GM23338 (cell line): ENCODE measurements at regions not wholly inside any gene's neighbourhood (a gene's known extent, or its start where the extent isn't known, plus 50 kb on each side); places are given as distances from the start of the nearest gene placed in this dataset.

Experiments used
- ATAC-seq: fragments of 200-7000 bp; cut with Tn5 transposase; 3 replicates; pipeline ENCODE4 v1.9.1; 2020
- DNase-seq: peaks from one replicate; pipeline ENCODE4 v3.0.0-alpha.2; 2015; ENCODE audit warnings: low spot score
- H2AFZ ChIP-seq: fragments of 200-600 bp; sonication (generic); 2 replicates; pipeline ENCODE4 v1.8.0; 2016; ENCODE audit warnings: antibody characterized with exemption, mild to moderate bottlenecking, moderate library complexity
- H3F3A ChIP-seq: fragments of 200-600 bp; sonication (generic); replicated peaks from 2 replicates; pipeline ENCODE4 v1.8.0; 2017; ENCODE audit warnings: antibody characterized with exemption, mixed run types, low read depth
- H3K27ac ChIP-seq: fragments of 200-600 bp; sonication (generic); 2 replicates; pipeline ENCODE4 v1.6.1; 2016; ENCODE audit warnings: low read depth
- H3K27me3 ChIP-seq: fragments of 200-600 bp; sonication (generic); 2 replicates; pipeline ENCODE4 v1.8.0; 2016; ENCODE audit warnings: mild to moderate bottlenecking, mixed run types, moderate library complexity; ENCODE audit not compliant: insufficient read depth
- H3K36me3 ChIP-seq: fragments of 200-600 bp; sonication (generic); 2 replicates; pipeline ENCODE4 v1.8.0; 2016; ENCODE audit warnings: mild to moderate bottlenecking; ENCODE audit not compliant: insufficient read depth
- H3K4me1 ChIP-seq: fragments of 200-600 bp; sonication (generic); 2 replicates; pipeline ENCODE4 v1.8.0; 2016; ENCODE audit warnings: mild to moderate bottlenecking, moderate library complexity; ENCODE audit not compliant: insufficient read depth
- H3K4me2 ChIP-seq: fragments of 200-600 bp; sonication (generic); 2 replicates; pipeline ENCODE4 v1.7.1; 2017; ENCODE audit warnings: mixed run types
- H3K4me3 ChIP-seq: fragments of 200-600 bp; sonication (generic); 2 replicates; pipeline ENCODE4 v1.6.1; 2016; ENCODE audit warnings: mixed run types
- H3K79me2 ChIP-seq: fragments of 200-600 bp; sonication (generic); replicated peaks from 2 replicates; pipeline ENCODE4 v1.8.0; 2017; ENCODE audit warnings: mild to moderate bottlenecking; ENCODE audit not compliant: insufficient read depth
- H3K9me2 ChIP-seq: fragments of 200-600 bp; sonication (generic); 2 replicates; pipeline ENCODE4 v1.8.0; 2017; ENCODE audit not compliant: insufficient read depth
- H4K20me1 ChIP-seq: fragments of 200-600 bp; sonication (generic); replicated peaks from 2 replicates; pipeline ENCODE4 v1.8.0; 2017; ENCODE audit warnings: mild to moderate bottlenecking; ENCODE audit not compliant: insufficient read depth
- H3K27ac Mint-ChIP-seq: 2 replicates; pipeline ENCODE4 v1.8.0; 2020; ENCODE audit warnings: inconsistent platforms, mild to moderate bottlenecking, moderate library complexity, mixed read lengths
- H3K27me3 Mint-ChIP-seq: 3 replicates; pipeline ENCODE4 v1.8.0; 2022; ENCODE audit warnings: low read depth, mild to moderate bottlenecking, moderate library complexity, mixed read lengths, inconsistent platforms; ENCODE audit not compliant: insufficient read depth, poor library complexity
- H3K36me3 Mint-ChIP-seq: 3 replicates; pipeline ENCODE4 v1.8.0; 2021; ENCODE audit warnings: low read depth, mild to moderate bottlenecking, inconsistent platforms, moderate library complexity, mixed read lengths
- H3K4me1 Mint-ChIP-seq: 3 replicates; pipeline ENCODE4 v1.8.0; 2020; ENCODE audit warnings: mild to moderate bottlenecking, inconsistent platforms, mixed read lengths
- H3K4me3 Mint-ChIP-seq: 3 replicates; pipeline ENCODE4 v1.8.0; 2021; ENCODE audit warnings: moderate library complexity, mild to moderate bottlenecking, inconsistent platforms, mixed read lengths
- H3K9me3 Mint-ChIP-seq: 3 replicates; pipeline ENCODE4 v1.8.0; 2020; ENCODE audit warnings: moderate library complexity, mild to moderate bottlenecking, inconsistent platforms, mixed read lengths
- CREB1 ChIP-seq: fragments of 250-450 bp; sonication (Bioruptor Pico); IDR thresholded peaks from 2 replicates; pipeline ENCODE4 v1.5.0; 2020; ENCODE audit warnings: low read depth, mild to moderate bottlenecking, moderate library complexity
- CTCF ChIP-seq, 2 experiments: fragments of 200-600 bp in 1 of 2; sonication (generic) in 1 of 2; conservative IDR thresholded peaks; 2 replicates each; pipeline versions ENCODE4 v1.5.1 to v1.6.1; 2016 to 2017; ENCODE audit warnings: antibody characterized with exemption in 2 of 2, low read depth in 2 of 2, mild to moderate bottlenecking in 2 of 2, moderate library complexity in 1 of 2
- EZH2 ChIP-seq: fragments of 200-600 bp; sonication (generic); IDR thresholded peaks from one replicate; pipeline ENCODE4 v1.8.0; 2017; ENCODE audit warnings: antibody characterized with exemption, mild to moderate bottlenecking, low read depth; ENCODE audit not compliant: unreplicated experiment
- EZH2phosphoT487 ChIP-seq: fragments of 200-600 bp; sonication (generic); IDR thresholded peaks from one replicate; pipeline ENCODE4 v1.8.1; 2018; ENCODE audit warnings: antibody characterized with exemption; ENCODE audit not compliant: unreplicated experiment
- JUNB ChIP-seq: IDR thresholded peaks from one replicate; pipeline ENCODE4 v1.6.1; 2016; ENCODE audit warnings: antibody characterized with exemption; ENCODE audit not compliant: unreplicated experiment
- NANOG ChIP-seq: IDR thresholded peaks from 2 replicates; pipeline ENCODE4 v1.6.1; 2016; ENCODE audit warnings: antibody characterized with exemption, borderline replicate concordance
- POLR2AphosphoS5 ChIP-seq: IDR thresholded peaks from 2 replicates; pipeline ENCODE4 v1.6.1; 2016; ENCODE audit warnings: antibody characterized with exemption, low read depth
- STAT1 ChIP-seq: IDR thresholded peaks from one replicate; pipeline ENCODE4 v1.6.1; 2016; ENCODE audit warnings: antibody characterized with exemption; ENCODE audit not compliant: unreplicated experiment
- ZNF114 ChIP-seq: fragments of 250-450 bp; sonication (Bioruptor Pico); IDR thresholded peaks from 2 replicates; pipeline ENCODE4 v1.5.0; 2020; ENCODE audit warnings: mild to moderate bottlenecking, moderate library complexity
- ZNF331 ChIP-seq: fragments of 250-450 bp; sonication (Bioruptor Pico); IDR thresholded peaks from 2 replicates; pipeline ENCODE4 v1.5.0; 2020; ENCODE audit warnings: low read depth, mild to moderate bottlenecking, moderate library complexity
- ZNF462 ChIP-seq: fragments of 250-450 bp; sonication (Bioruptor Pico); IDR thresholded peaks from 2 replicates; pipeline ENCODE4 v1.5.0; 2020; ENCODE audit warnings: mild to moderate bottlenecking, moderate library complexity
- TF ChIP-seq, protein P1 (sequence below): IDR thresholded peaks from 2 replicates; pipeline ENCODE4 v1.6.1; 2016; ENCODE audit warnings: antibody characterized with exemption

DNA sequence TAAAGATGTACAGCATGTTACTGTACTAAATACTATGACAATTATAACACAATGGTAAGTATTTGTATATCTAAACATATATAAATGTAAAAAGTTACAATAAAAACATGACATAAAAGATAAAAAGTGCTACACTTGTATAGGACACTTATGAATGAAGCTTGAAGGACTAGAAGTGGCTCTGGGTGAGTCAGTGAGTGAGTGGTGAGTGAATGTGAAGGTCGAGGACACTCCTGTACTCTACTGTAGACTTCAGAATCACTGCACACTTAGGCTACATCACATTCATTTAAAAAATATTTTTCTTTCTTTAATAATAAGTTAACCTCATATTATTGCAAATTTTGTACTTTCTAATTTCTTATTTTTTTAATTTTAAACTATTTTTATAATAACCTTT is 1476.7 kb upstream of the CDH8 start:
- ATAC-seq, result no peak
- Mint-ChIP-seq H3K9me3 (no peaks in the 10 kb centered on the region), H3K36me3 (no peaks in the 10 kb centered on the region), H3K4me3 (no peak overlapping the region), H3K4me1 (no peaks in the 10 kb centered on the region), H3K27me3 (peaks cover 1% of the 10 kb centered on the region), H3K27ac (no peak overlapping the region)
- DNase-seq, result no peak
- no peaks in the 10 kb centered on the region for H3F3A ChIP-seq
- no peaks in the 10 kb centered on the region for H3K4me1 ChIP-seq
- no peak overlapping the region for H3K4me2 ChIP-seq
- no peak overlapping the region for H3K27ac ChIP-seq
- H3K4me3 ChIP-seq, result no peak overlapping the region
- no peaks in the 10 kb centered on the region for H3K9me2 ChIP-seq
- no peaks in the 10 kb centered on the region for H4K20me1 ChIP-seq
- H3K79me2 ChIP-seq, result no peaks in the 10 kb centered on the region
- no peak overlapping the region for H2AFZ ChIP-seq
- no peaks in the 10 kb centered on the region for H3K36me3 ChIP-seq
- TF ChIP-seq CTCF (conservative IDR thresholded peaks at IDR 0.05; ENCODE audit: low read depth in 2 of 2), result no peak
- no peak for TF ChIP-seq STAT1
- no peaks in the 10 kb centered on the region for H3K27me3 ChIP-seq

DNA sequence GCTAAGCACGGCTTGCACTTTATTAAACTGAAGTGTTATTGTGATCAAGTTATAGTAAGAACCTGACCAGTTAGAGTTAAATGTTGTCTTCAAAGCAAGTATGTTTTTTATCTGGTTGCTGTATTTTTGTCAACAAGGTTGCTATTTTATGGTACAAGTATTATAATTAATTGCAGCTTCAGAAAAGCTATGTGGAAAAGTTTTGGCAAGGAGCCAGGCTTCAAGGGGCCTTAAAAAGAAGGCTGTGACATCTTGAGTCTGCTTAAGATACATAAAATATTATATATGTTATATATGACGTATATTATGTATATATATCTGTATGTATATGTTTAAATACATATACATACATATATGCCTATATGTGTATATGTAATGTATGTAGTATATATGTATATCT is 1461.2 kb upstream of the CDH8 start:
- H3F3A ChIP-seq, result no peaks in the 10 kb centered on the region
- H3K9me2 ChIP-seq, result no peaks in the 10 kb centered on the region
- Mint-ChIP-seq H3K4me1 (no peaks in the 10 kb centered on the region), H3K27ac (no peak overlapping the region), H3K4me3 (no peak overlapping the region), H3K36me3 (no peaks in the 10 kb centered on the region), H3K27me3 (no peaks in the 10 kb centered on the region), H3K9me3 (no peaks in the 10 kb centered on the region)
- H3K4me3 ChIP-seq, result no peak overlapping the region
- H2AFZ ChIP-seq, result no peak overlapping the region
- H3K4me1 ChIP-seq, result no peaks in the 10 kb centered on the region
- no peaks in the 10 kb centered on the region for H3K79me2 ChIP-seq
- H3K4me2 ChIP-seq, result no peak overlapping the region
- ATAC-seq (no peak), DNase-seq (no peak)
- H3K27me3 ChIP-seq, result no peaks in the 10 kb centered on the region
- H3K36me3 ChIP-seq, result no peaks in the 10 kb centered on the region
- no peaks in the 10 kb centered on the region for H4K20me1 ChIP-seq
- H3K27ac ChIP-seq, result no peak overlapping the region
- TF ChIP-seq NANOG (no peak), ZNF331 (CRISPR knock-in tag) (no peak), CREB1 (CRISPR knock-in tag) (no peak), STAT1 (no peak), ZNF114 (no peak), JUNB (no peak), EZH2phosphoT487 (no peak), EZH2 (no peak), ZNF462 (CRISPR knock-in tag) (no peak), POLR2AphosphoS5 (no peak), CTCF (conservative IDR thresholded peaks at IDR 0.05; ENCODE audit: low read depth in 2 of 2) (no peak)
- TF ChIP-seq, protein P1, sequence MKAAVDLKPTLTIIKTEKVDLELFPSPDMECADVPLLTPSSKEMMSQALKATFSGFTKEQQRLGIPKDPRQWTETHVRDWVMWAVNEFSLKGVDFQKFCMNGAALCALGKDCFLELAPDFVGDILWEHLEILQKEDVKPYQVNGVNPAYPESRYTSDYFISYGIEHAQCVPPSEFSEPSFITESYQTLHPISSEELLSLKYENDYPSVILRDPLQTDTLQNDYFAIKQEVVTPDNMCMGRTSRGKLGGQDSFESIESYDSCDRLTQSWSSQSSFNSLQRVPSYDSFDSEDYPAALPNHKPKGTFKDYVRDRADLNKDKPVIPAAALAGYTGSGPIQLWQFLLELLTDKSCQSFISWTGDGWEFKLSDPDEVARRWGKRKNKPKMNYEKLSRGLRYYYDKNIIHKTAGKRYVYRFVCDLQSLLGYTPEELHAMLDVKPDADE, result no peak
